Kasumi-1 (cell line): ENCODE measurements at regions not wholly inside any gene's neighbourhood (a gene's known extent, or its start where the extent isn't known, plus 50 kb on each side); places are given as distances from the start of the nearest gene placed in this dataset.

Experiments used
- DNase-seq, 2 experiments: peaks; one replicate each; lab custom pipeline; 2025; lab: John Stamatoyannopoulos, UW

DNA sequence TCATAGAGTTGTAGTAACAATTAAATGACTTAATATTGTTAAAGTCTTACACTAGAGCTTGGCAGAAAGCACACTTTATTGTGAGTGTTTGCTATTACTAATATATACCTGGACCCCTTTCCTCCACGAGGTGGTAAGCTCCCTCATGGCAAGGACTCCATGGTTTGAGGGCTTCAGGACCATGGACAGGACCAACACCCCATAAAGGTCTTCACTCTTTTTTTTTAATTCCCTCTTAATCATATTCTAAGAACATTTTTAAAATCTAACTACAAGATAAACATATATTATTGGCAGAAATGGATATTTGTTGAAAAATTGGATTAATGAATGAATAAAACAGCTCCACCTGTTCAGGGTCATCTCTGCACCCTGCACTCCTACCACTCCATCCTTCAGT lies 154.5 kb downstream of the CBLN1 start:
- DNase-seq: no peak

DNA sequence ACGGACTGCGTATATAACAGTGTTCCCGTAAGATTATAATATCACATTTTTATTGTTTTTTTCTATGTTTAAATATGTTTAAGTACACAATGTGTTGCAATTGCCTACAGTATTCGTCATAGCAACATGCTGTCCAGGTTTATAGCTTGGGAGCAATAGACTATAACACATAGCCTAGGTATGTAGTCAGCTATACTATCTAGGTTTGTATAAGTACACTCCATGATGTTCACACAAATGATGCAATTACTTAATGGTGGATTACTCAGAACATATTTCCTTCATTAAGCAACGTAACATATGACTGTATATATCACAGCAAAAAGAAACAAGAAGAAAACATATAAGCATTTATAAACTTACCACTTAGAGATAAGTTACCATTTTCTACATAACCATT lies 160.0 kb downstream of the CBLN1 start:
- no peak for DNase-seq

DNA sequence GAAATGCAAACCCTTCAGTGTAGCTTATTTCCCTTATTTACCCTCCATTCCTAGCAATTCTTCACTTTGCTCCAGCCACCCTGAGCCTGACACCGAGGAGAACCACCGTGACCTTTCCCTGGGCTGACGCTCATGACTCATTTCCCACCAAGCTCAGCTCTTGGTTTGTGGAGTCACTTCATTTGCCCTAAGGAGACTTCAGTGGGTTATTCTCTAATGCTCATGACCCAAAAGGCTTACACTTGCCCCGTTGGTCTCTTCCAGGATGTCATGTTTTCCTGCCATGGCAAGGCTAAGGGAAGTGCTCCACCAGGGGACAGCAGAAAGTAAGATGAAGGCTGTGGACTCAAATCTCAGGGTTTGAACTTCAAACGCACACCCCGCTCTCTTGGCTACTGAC lies 161.0 kb downstream of the CBLN1 start:
- DNase-seq: no peak

DNA sequence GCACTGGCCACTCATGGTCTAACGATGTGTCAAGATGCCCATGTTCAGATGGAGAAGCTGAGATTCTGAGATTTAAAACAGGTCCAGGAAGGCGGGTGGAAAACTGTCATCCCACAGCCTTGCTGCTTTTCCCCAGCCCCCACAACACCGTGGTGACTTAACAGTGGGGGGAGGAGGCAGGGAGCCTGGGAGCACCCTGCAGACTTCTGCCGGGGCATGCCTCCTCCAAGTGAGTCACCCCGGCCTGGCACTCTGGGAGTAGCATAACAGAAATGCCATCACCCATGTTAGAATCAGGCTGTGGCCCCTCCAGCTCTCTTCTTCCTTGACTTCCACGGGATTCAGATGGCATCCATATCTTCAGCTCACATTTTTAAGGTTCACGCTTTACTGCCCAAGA lies 164.8 kb downstream of the CBLN1 start:
- no peak for DNase-seq

DNA sequence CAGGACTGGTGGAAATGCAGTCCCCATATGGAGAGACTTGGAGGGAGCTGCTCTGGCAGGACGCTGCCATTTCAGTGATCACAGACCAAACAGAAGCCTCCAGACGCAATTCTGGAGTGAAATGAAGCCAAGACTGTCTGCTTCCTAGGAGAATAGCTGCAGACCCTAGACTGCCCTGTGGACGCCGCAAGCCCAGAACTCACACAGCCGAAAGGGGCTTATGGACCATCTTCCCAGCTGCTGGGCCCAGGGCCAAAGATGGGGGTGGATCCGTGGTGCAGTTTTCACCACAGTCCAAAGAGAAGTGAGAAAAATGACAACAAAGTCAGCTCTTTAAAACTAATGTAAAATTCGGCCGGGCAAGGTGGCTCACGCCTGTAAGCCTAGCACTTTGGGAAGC lies 165.7 kb downstream of the CBLN1 start:
- DNase-seq: no peak

DNA sequence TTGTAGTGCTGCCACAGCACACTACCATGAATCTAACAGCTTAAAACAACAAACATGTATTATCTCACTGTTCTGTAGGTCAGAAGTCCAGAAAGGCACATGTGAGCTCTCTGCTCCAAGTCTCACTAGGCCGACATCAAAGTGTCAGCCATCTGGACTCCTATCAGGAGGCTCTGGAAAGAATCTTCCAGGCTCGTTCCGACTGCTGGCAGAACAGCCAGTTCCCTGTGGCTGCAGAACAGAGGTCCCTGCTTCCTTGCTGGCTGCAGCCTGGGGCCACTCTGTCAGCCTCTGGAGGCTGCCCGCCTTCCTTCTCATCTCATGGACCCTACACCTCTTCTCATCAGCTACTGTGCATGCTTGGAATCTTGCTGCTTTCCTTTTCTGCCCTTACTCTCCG lies 168.9 kb downstream of the CBLN1 start:
- DNase-seq: no peak

DNA sequence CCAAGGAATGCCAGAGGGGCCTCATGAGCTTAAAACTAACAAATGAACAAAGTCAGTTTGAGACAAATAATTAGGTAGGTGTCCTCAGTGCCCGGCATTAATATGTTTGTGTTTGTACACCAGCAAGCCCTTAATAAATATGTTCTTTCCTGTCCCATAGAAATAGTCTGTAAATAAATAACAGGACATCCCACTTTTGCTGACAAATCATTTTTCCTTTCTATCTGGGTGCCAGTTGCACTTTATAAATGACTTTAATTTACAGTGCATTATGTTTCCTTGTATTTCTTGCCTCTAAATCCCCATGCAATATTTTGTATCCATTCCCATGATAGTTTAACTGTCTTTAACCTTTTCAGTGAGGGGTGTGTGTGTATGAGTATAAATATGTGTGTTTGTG lies 170.3 kb downstream of the CBLN1 start:
- DNase-seq: no peak

DNA sequence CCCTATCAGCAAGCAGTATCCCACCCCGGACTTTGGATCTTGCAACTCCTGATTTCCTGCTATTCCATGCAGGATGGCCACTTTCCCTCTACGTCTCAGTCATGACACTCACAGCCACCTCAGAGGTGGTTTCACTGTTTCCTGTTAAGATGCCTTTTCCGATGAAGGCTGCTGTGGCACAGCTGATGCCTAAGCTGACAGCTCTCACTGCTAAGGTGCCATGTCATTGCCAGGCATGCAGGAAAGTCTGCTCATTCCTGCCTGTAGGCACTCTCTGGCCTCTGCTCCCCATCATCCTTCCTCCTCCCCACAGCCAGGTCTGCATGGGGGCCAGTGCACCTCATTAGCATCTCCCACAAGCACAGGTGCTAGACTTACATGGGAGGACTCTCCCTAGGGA lies 173.0 kb downstream of the CBLN1 start:
- no peak for DNase-seq

DNA sequence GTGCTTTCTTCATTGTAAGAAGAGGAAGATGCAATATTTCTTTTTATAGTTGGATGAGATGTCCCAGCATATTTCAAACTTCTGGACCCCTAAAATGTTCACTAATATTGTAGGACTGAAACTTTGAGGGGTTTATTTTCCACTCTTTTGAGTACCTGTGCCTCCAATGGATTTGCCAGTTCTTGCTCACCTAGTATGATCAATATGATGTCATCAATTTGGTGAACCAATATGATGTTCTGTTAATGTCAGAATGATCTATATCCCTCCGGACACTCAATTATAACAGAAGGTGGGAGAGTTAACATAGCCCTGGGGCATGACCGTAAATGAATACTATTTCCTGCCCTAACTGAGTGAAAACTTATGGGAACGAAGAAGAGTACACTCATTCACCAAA lies 178.3 kb downstream of the CBLN1 start:
- DNase-seq: no peak

DNA sequence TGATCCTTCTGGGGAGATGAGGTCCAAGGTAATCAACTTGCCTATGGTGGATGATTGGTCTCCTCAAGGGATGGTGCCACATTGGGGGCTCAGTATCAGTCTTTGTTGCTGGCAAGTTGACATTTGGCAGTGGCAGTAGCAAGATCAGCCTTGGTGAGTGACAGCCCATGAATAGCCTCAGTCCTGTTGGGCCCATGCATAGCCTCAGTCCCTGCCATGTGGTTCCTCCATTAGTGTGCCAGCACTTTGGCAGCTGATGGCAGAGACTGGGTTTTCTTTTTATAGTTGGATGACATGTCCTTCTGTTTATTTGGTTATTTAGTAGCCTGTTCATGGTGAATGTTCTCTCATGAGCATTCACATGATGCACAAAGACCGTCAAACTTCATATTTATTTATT lies 179.6 kb downstream of the CBLN1 start:
- DNase-seq: no peak

DNA sequence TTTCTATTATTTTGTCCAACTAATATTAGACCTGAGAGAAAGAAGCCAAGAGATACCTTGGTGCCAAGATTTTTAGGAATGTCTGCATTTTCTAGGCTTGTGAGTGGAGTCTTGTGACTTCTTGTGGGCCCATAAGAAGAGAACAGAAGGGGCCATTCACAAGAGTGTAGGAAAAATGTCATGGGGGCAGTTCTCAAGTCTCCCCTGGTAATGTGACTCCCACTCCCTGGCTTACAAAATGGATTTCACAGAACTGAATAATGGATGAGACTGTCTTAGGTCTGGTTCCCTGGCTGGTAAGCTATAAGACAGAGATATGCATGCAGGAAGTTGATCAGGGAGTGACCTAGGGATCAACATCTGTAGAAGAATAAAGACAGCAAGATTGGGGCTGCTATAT lies 181.3 kb downstream of the CBLN1 start:
- no peak for DNase-seq

DNA sequence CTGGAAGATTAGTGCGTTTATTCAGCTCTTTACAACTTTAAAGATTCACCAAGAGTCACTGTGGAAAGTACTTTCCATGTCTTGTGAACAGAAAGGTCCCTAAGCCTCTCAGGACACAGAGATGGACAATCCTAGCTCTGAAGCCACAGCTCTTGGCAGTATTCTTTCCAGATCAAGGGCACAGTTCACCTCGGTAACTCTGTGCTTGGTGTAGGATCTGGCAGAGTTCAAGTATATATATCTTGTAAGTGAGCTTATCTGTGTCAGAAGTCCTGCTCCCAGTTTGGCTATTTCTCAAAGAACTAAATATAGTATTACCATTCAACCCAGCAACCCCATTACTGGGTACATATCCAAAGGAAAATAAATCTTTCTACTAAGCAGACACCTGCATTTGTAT lies 183.7 kb downstream of the CBLN1 start:
- DNase-seq: no peak

DNA sequence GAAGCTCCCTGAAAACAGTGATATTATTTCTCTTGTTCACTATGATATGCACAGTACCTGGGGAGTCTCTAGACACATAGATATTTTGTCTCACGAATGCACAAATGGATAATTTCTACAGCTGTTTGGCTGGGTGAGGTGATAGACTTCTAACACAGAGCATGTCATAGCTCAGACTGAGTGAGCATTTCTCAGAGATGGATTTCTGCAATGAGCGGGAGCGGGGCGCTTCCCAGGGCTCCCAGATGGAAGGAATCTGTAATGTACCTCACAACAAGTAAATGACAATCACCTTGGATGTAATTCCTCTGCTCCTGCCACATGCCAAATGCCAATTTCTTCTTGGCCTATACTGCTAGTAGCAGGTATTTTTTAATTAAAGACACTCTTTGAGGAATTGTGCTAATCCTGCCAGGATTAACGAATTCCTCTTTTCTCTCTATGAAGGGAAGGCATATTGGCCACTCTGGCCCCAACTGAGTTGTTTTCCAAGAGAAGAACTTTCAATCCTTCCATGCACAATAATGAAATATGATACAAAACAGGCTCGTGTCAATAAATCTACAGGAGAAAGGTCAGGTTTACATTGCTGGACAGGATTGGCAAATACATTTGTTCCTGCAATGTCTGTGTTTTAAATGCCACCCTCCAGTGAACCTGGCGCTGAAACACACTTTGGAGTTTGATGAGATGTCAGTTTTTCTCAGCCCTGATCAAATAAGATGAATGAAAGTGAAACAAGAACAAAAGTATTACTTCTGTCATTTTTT lies 185.3 kb downstream of the CBLN1 start:
- no peak for DNase-seq

DNA sequence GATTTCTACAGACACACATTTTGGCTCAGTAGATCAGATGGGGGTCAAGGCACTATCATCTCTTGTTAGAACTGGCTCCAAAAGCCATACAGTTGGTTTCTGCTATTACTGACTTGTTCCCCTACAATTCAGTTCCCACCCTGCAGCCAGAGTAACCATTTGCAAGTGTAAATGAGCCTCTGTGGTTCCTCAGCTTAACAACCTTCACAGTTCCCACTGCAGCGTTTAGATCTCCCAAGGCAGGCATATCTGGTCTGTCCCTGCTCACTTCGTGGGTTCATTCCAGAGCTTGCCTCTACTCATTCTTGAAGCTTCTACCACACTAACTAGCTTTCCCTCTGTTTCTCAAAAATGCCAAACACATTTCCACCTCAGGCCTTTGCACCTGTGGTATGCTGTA lies 186.1 kb downstream of the CBLN1 start:
- DNase-seq: no peak

DNA sequence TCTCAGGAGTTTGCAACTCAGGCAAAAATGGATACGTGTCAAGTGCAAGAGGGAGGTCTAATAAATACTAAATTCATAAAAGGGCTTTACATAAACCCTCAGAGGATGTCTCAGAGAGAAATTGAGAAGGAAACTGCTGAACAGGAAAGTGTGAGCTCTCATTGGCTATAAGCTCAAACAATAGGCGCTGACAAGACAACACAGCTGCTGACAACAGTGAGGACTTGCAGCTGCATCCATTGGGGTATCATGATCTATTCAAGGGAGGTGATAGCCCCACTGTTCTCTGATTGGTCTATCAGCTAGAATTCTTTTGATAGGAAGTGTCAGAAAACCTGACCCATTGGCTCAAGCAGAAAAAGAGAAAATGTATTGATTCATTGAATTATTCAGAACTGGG lies 187.2 kb downstream of the CBLN1 start:
- DNase-seq: no peak

DNA sequence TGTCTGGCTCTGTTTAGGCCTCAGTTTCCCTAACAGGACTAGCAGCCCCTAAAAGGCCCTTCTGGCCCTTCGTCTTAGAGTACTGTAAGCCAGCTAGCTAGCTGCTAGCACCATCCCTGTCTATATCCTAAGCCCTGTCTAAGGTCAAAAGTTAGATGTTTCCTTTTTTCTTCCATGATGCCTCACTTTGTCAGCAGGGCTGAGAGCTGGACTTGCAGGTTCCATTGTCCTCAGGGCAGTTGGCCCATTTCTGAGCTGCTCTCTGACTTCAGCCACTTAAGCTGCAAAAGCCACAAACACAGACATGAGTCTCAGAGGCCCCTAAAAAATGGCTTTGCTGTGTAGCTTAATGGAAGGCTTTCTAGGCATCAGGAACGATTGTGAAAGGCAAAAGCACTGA lies 187.7 kb downstream of the CBLN1 start:
- DNase-seq: no peak

DNA sequence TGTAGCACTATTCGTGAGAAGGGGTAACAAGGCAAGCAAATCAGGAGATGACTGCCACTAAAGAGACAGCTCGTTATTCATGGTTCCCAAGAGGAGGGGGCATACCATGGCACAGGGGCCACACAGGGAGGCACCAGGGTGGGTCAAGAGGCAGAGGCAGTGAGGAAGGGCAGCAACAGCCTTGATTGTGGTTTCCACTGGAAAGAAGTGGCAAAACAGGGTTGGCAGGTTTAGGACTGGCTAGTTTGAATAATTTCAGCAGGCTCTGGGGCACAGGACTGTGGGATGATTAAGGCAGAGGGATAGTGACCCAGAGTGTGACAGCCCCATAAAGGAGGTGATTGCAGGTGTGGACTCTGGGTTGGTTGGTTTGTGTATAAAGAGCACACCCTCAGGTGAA lies 188.9 kb downstream of the CBLN1 start:
- DNase-seq: no peak

DNA sequence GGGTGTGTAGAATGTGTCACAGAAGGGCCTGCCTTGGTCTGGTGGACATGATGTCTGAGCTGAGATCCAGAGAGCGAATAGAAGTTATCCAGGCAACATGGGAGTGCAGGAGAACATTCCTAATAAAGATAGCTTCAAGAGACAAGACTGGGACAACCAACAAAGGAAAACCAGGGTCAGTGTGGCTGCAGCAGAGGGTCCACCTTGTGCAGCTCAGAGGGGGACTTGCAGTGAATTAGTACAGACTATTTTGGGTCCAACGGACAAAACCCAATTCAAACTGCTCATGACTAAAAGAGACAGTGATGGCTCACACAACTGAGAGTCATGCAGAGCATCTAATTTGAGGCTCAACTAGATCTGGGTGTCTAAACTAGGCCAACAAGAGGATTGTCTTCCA lies 192.1 kb downstream of the CBLN1 start:
- DNase-seq: no peak

DNA sequence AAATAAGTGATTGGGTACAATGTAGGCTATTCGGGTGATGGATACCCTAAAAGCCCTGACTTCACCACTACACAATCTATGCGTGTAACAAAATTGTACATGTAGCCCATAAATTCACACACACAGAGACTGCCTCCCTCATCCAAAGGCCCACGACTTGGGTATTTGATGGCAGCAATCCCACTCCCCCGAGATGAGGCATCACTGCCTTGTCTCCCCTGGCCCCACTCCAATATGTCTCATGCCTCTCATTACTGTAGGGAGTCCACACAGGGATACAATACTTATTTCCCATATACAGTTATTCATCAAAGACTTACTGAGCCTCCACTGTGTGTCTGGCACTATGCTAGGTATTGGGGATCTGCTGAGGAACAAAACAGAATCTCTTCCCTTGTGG lies 192.6 kb downstream of the CBLN1 start:
- no peak for DNase-seq

DNA sequence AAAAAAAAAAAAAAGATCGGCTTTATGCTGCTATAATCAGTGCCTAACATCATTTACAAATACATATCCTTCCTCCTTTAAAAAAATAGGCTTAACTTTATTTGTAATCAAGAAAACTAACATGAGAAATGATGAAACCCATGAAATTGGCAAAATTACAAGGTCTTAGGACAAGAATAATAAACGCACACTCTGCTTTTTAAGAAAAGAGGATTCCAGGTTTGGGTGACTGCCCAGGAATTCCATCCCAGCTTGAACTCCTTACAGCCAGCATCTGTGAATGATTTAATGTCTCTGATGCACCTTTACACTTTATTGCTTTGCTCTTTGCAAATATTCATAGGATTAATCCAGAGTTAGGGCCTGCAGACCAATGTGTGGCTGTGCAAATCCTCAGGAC lies 196.0 kb downstream of the CBLN1 start:
- no peak for DNase-seq

DNA sequence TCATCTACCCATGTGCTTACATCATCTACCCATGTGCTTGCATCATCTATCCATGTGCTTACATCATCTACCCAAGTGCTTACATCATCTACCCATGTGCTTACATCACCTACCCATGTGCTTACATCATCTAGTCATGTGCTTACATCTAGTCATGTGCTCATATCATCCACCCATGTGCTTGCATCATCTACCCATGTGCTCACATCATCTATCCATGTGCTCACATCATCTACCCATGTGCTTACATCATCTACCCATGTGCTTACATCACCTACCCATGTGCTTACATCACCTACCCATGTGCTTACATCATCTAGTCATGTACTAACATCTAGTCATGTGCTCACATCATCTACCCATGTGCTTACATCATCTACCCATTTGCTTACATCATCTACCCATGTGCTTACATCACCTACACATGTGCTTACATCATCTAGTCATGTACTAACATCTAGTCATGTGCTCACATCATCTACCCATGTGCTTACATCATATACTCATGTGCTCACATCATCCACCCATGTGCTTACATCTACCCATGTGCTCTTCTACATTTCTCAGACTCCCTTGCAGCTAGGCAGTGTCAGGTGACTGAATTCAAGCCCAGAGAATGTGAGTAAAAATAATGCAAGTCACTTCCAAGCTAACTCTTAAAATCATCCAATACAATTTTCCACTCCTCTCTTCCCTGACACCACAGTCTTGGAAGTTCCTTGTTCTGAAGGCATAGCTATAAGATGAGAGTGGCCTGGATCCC lies 196.8 kb downstream of the CBLN1 start:
- no peak for DNase-seq

DNA sequence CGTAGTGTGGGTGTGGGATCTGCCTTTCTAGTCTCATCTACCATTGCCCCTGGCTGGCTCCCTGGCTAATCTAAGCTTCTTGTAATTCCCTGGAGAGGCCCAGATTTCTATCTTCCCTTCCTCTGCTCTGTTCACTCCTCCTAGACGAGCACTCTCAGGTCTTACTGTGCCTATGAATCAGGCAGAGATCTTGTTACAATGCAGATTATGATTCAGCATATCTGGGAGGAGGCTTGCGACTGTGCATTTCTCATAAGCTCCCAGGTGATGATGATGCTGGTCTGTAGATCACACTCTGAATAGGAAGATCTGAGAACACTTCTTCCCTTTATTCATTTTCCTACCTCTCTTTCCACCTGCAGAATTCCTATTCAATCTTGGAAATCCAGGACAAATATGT lies 200.1 kb downstream of the CBLN1 start:
- DNase-seq: no peak

DNA sequence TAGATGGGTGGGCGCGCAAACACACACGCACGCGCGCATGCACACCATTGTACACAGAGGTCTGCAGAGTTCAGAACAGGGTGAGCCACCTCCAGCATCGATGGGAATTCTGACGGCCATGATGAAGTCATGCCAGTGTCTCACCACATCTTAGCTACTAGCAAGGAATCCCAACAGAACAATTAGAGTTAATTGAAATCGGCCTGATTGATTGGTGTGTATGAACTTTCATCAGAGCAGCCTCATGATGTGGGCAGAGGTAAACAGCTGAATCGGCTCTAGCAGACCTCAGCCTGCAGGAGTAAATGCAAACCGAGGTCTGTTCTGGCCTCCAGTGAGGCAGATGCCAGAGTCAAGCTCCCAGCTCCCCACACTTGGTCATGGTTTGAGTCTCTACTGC lies 200.6 kb downstream of the CBLN1 start:
- no peak for DNase-seq

DNA sequence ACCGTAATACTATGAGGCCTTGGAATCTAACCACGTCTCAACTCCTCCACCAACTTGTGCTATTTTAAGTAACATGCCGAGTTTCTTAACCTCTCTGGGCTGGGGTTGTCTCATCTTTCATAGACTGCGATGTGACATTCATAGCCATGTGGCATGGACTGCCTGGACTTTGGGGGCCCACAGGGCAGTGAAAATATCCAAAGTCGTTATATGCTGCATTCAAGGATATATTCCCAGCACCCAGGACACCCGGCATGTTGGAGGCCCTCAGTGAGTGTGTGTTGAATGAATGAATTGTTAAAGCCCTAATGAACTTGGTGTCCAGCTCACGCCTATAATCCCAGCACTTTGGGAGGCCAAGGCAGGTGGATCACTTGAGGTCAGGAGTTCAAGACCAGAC lies 203.1 kb downstream of the CBLN1 start:
- no peak for DNase-seq
